PC-3 (cell line): ENCODE measurements at regions not wholly inside any gene's neighbourhood (a gene's known extent, or its start where the extent isn't known, plus 50 kb on each side); places are given as distances from the start of the nearest gene placed in this dataset.

ENCODE experiments used
- ATAC-seq: fragments of 200-7000 bp; cut with Tn5 transposase; 2 replicates; pipeline ENCODE4 v1.9.1; 2020; ENCODE audit warnings: mild to moderate bottlenecking, moderate library complexity
- BruUV-seq: library from RNA; stranded (reverse); fragments of 400-500 nt; replicated peaks from 2 replicates; lab custom pipeline; 2021; lab: Mats Ljungman, UMichigan
- CTCF ChIA-PET: fragments of 300-600 bp; sonication (Branson Sonifier 250); formaldehyde crosslinking; loops from one replicate; lab custom pipeline; 2022; ENCODE audit warnings: antibody characterized with exemption; lab: Charles Lee
- POLR2A ChIA-PET: fragments of 300-600 bp; sonication (Branson Sonifier 250); formaldehyde crosslinking; loops from one replicate; lab custom pipeline; 2022; ENCODE audit warnings: antibody characterized with exemption; ENCODE audit not compliant: unreplicated experiment; lab: Charles Lee
- DNase-seq: peaks from one replicate; pipeline ENCODE4 v3.0.0-alpha.2; 2015
- H2AFZ ChIP-seq: fragments of 300-600 bp; sonication (generic); 2 replicates; pipeline ENCODE4 v1.6.0; 2016; ENCODE audit warnings: antibody characterized with exemption, low read length
- H3F3A ChIP-seq: fragments of 300-600 bp; sonication (generic); one replicate; pipeline ENCODE4 v1.6.0; 2017; ENCODE audit warnings: antibody characterized with exemption, low read length, control low read depth, mild to moderate bottlenecking; ENCODE audit not compliant: unreplicated experiment
- H3K27ac ChIP-seq: fragments of 300-600 bp; sonication (generic); 2 replicates; pipeline ENCODE4 v1.5.1; 2016; ENCODE audit warnings: mild to moderate bottlenecking, low read length
- H3K27me3 ChIP-seq: fragments of 300-600 bp; sonication (generic); 2 replicates; pipeline ENCODE4 v1.6.1; 2016; ENCODE audit warnings: low read length, mixed read lengths
- H3K36me3 ChIP-seq: fragments of 300-600 bp; sonication (generic); 2 replicates; pipeline ENCODE4 v1.6.1; 2016; ENCODE audit warnings: low read depth, mixed run types, low read length, mixed read lengths
- H3K4me1 ChIP-seq: fragments of 300-600 bp; sonication (generic); 2 replicates; pipeline ENCODE4 v1.5.1; 2016; ENCODE audit warnings: low read length; ENCODE audit not compliant: insufficient read depth
- H3K4me2 ChIP-seq: fragments of 300-600 bp; sonication (generic); 2 replicates; pipeline ENCODE4 v1.6.0; 2016; ENCODE audit warnings: low read length
- H3K4me3 ChIP-seq: fragments of 300-600 bp; sonication (generic); 2 replicates; pipeline ENCODE4 v1.5.1; 2016; ENCODE audit warnings: mild to moderate bottlenecking, low read length, mixed read lengths
- H3K79me2 ChIP-seq: fragments of 300-600 bp; sonication (generic); 2 replicates; pipeline ENCODE4 v1.6.1; 2017; ENCODE audit warnings: low read length, mixed read lengths
- H3K9ac ChIP-seq: fragments of 300-600 bp; sonication (generic); 2 replicates; pipeline ENCODE4 v1.6.0; 2016; ENCODE audit warnings: mild to moderate bottlenecking, low read length
- H3K9me2 ChIP-seq: fragments of 300-600 bp; sonication (generic); replicated peaks from 2 replicates; pipeline ENCODE4 v1.6.1; 2016; ENCODE audit warnings: mixed run types, low read length, mixed read lengths
- H3K9me3 ChIP-seq: fragments of 300-600 bp; sonication (generic); 2 replicates; pipeline ENCODE4 v1.6.1; 2016; ENCODE audit warnings: low read length, mixed read lengths
- H4K20me1 ChIP-seq: fragments of 300-600 bp; sonication (generic); 2 replicates; pipeline ENCODE4 v1.6.1; 2016; ENCODE audit warnings: low read length, mixed read lengths
- EZH2 ChIP-seq: fragments of 300-600 bp; sonication (generic); IDR thresholded peaks from one replicate; pipeline ENCODE4 v1.6.1; 2017; ENCODE audit warnings: antibody characterized with exemption, mild to moderate bottlenecking, low read length; ENCODE audit not compliant: unreplicated experiment
- EZH2phosphoT487 ChIP-seq: fragments of 300-600 bp; sonication (generic); IDR thresholded peaks from 2 replicates; pipeline ENCODE4 v1.6.1; 2018; ENCODE audit warnings: mild to moderate bottlenecking, antibody characterized with exemption, low read length, borderline replicate concordance
- intact Hi-C: fragments of 100-400 bp; cut with micrococcal nuclease; formaldehyde crosslinking; loops from 2 replicates; pipeline ENCODE4 v1.9.0; 2023
- TF ChIP-seq, protein P1 (sequence below): fragments of 300-600 bp; sonication (generic); conservative IDR thresholded peaks from 2 replicates; pipeline ENCODE4 v1.5.1; 2017; ENCODE audit warnings: antibody characterized with exemption, low read depth, mild to moderate bottlenecking, low read length

DNA sequence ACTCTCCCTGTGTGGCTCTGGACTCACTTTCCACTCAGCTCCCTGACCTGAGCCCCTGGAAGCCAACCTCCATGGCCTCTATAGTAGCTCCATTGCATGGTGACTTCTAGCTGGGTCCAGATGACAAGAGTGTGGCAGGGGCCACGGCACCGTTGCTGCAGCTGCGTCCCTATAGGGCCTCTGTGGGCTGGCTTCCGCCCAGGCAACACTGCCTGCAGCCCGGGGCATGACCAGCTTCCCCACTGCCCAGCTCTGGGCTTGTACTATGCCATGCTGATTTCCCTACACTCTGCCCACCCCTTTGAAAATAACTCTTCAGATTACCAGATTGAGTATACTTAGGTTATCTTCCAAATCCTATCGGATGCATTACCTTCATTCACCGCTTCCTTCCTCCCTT is 73.8 kb upstream of the NEURL1B start:
- no peaks in the 10 kb centered on the region for H3K9me3 ChIP-seq
- no peaks in the 10 kb centered on the region for H3K36me3 ChIP-seq
- no peak for DNase-seq
- no peaks in the 10 kb centered on the region for H3K4me1 ChIP-seq
- CTCF ChIA-PET: no interaction called here
- no TSS peak for BruUV-seq
- H3K79me2 ChIP-seq: no peaks in the 10 kb centered on the region
- peaks cover 68% of the 10 kb centered on the region for H3K27me3 ChIP-seq
- no peak overlapping the region for H3K4me3 ChIP-seq
- H3K27ac ChIP-seq: no peak overlapping the region
- no peaks in the 10 kb centered on the region for H3F3A ChIP-seq
- TF ChIP-seq EZH2 (no peak), EZH2phosphoT487 (no peak)
- TF ChIP-seq, protein P1, sequence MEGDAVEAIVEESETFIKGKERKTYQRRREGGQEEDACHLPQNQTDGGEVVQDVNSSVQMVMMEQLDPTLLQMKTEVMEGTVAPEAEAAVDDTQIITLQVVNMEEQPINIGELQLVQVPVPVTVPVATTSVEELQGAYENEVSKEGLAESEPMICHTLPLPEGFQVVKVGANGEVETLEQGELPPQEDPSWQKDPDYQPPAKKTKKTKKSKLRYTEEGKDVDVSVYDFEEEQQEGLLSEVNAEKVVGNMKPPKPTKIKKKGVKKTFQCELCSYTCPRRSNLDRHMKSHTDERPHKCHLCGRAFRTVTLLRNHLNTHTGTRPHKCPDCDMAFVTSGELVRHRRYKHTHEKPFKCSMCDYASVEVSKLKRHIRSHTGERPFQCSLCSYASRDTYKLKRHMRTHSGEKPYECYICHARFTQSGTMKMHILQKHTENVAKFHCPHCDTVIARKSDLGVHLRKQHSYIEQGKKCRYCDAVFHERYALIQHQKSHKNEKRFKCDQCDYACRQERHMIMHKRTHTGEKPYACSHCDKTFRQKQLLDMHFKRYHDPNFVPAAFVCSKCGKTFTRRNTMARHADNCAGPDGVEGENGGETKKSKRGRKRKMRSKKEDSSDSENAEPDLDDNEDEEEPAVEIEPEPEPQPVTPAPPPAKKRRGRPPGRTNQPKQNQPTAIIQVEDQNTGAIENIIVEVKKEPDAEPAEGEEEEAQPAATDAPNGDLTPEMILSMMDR: no peak
- intact Hi-C loops: no loop called here
- no peak for ATAC-seq
- no peak overlapping the region for H2AFZ ChIP-seq
- no peaks in the 10 kb centered on the region for H3K9me2 ChIP-seq
- POLR2A ChIA-PET: no interaction called here
- H3K4me2 ChIP-seq: no peak overlapping the region
- no peak overlapping the region for H3K9ac ChIP-seq
- no peaks in the 10 kb centered on the region for H4K20me1 ChIP-seq

DNA sequence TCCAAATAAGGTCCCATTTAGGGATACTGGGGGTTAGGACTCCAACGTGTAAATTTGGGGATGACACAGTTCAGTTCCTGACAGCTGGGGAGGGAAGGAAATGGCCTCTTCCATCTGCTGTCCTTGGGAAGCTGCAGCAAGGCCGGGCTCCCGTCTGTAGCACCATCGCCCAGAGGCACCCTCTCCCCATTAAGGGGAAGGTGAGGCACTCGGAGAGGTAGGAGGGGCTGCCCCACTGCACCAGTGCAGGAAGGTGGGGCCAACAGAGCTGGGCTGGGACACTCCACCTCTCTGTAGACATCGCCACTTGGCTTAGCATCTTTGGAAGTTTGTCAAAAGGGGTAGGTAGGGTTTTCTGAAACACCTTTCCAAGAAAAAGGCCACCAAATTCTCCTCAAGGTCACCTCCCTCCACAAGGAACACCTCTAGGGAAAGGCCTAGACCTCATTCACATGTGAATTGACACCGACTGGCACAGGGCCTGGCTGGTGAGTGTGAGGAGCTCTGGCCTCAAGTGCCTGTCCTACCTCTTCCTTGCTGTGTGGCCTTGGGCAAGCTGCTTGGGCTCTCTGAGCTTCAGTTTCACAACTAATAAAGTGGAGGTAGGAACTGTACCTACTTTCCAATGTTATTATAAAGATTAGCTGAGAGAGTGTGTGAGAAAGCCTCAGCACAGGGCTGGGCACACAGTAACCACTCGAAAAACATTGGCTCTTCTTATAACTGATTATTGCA is 75.0 kb upstream of the NEURL1B start:
- H3K36me3 ChIP-seq: no peaks in the 10 kb centered on the region
- no peaks in the 10 kb centered on the region for H3K9me2 ChIP-seq
- DNase-seq: no peak
- no peak overlapping the region for H3K9ac ChIP-seq
- POLR2A ChIA-PET: no interaction called here
- no peak overlapping the region for H3K4me3 ChIP-seq
- intact Hi-C loops: no loop called here
- H3F3A ChIP-seq: no peaks in the 10 kb centered on the region
- BruUV-seq: no TSS peak
- peaks cover 59% of the 10 kb centered on the region for H3K27me3 ChIP-seq
- no peak overlapping the region for H3K4me2 ChIP-seq
- H3K79me2 ChIP-seq: no peaks in the 10 kb centered on the region
- H3K9me3 ChIP-seq: no peaks in the 10 kb centered on the region
- no peak for ATAC-seq
- H4K20me1 ChIP-seq: no peaks in the 10 kb centered on the region
- no peak overlapping the region for H3K27ac ChIP-seq
- H2AFZ ChIP-seq: no peak overlapping the region
- no peak for TF ChIP-seq EZH2phosphoT487
- TF ChIP-seq EZH2: no peak
- TF ChIP-seq, protein P1: no peak
- H3K4me1 ChIP-seq: no peaks in the 10 kb centered on the region
- CTCF ChIA-PET: no interaction called here

DNA sequence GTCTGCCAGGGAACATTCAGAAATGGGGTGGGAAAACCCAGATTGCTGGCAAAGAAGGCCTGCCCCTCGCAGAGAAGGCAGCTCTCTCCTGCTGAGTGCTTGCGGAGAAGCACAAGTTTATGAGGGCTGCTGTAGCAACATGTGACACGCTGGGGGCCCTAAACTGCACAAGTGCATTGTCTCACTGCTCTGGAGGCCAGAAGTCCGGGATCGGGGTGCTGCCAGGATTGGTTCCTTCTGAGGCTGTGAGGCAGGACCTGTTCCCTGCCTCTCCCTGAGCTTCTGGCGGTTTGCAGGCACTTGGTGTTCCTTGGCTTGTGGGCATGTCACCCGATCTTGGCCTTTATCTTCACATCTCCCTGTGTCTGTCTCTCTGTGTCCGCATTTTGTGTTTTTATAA is 75.6 kb upstream of the NEURL1B start:
- ChIA-PET POLR2A (no interaction called here), CTCF (no interaction called here)
- no peak overlapping the region for H3K4me2 ChIP-seq
- no peak overlapping the region for H3K4me3 ChIP-seq
- no peaks in the 10 kb centered on the region for H3F3A ChIP-seq
- TF ChIP-seq, protein P1: no peak
- TF ChIP-seq EZH2 (no peak), EZH2phosphoT487 (no peak)
- H3K9ac ChIP-seq: no peak overlapping the region
- peaks cover 56% of the 10 kb centered on the region for H3K27me3 ChIP-seq
- no peaks in the 10 kb centered on the region for H3K9me2 ChIP-seq
- ATAC-seq (no peak), DNase-seq (no peak)
- H3K27ac ChIP-seq: no peak overlapping the region
- no TSS peak for BruUV-seq
- H2AFZ ChIP-seq: no peak overlapping the region
- H3K79me2 ChIP-seq: no peaks in the 10 kb centered on the region
- no peaks in the 10 kb centered on the region for H4K20me1 ChIP-seq
- no peaks in the 10 kb centered on the region for H3K36me3 ChIP-seq
- intact Hi-C loops: no loop called here
- no peaks in the 10 kb centered on the region for H3K4me1 ChIP-seq
- no peaks in the 10 kb centered on the region for H3K9me3 ChIP-seq
